Nephron (organoid): ENCODE measurements at regions not wholly inside any gene's neighbourhood (a gene's known extent, or its start where the extent isn't known, plus 50 kb on each side); places are given as distances from the start of the nearest gene placed in this dataset.
A peak's percentile ranks its signal among the peaks of the same experiment; 100 is the strongest.

Experiments used
- H3K27ac Mint-ChIP-seq, 3 experiments: 2 replicates each; pipeline ENCODE4 v1.8.0; 2020; ENCODE audit warnings: mixed read lengths in 3 of 3, mild to moderate bottlenecking in 2 of 3, moderate library complexity in 1 of 3
- H3K27me3 Mint-ChIP-seq: 2 replicates; pipeline ENCODE4 v1.8.0; 2021; ENCODE audit warnings: low read depth, mild to moderate bottlenecking, moderate library complexity, mixed read lengths
- H3K36me3 Mint-ChIP-seq: 2 replicates; pipeline ENCODE4 v1.8.0; 2020; ENCODE audit warnings: low read depth, mixed read lengths
- H3K4me1 Mint-ChIP-seq: 2 replicates; pipeline ENCODE4 v1.8.0; 2020; ENCODE audit warnings: mixed read lengths
- H3K4me3 Mint-ChIP-seq, 3 experiments: 2 replicates each; pipeline ENCODE4 v1.8.0; 2020; ENCODE audit warnings: mild to moderate bottlenecking in 3 of 3, mixed read lengths in 3 of 3, moderate library complexity in 2 of 3
- H3K9me3 Mint-ChIP-seq: 2 replicates; pipeline ENCODE4 v1.8.0; 2020; ENCODE audit warnings: mixed read lengths
- CTCF ChIP-seq, 3 experiments: fragments of 200-600 bp; sonication (generic); IDR thresholded peaks; one replicate each; pipeline ENCODE4 v1.5.0; 2021; ENCODE audit warnings: antibody characterized with exemption in 3 of 3; ENCODE audit not compliant: unreplicated experiment in 3 of 3

GRCh38 chr15:95323796-95324195 is 1006.7 kb upstream of the NR2F2 start:
- H3K27ac Mint-ChIP-seq = peak overlapping the region; percentile 94 to 97 (median 94)
- peak overlapping the region in 2 of 3 experiments; percentile 6 to 30 for H3K4me3 Mint-ChIP-seq
- no peak for TF ChIP-seq CTCF (IDR thresholded peaks at IDR 0.05; ENCODE audit: unreplicated experiment in 3 of 3)
- H3K27me3 Mint-ChIP-seq = peaks cover 6% of the 10 kb centered on the region
- peaks cover 5% of the 10 kb centered on the region for H3K36me3 Mint-ChIP-seq
- peaks cover 8% of the 10 kb centered on the region for H3K9me3 Mint-ChIP-seq
- H3K4me1 Mint-ChIP-seq = peaks cover 33% of the 10 kb centered on the region

GRCh38 chr15:95324656-95325055 is 1005.8 kb upstream of the NR2F2 start:
- peak overlapping the region; percentile 94 to 97 (median 94) for H3K27ac Mint-ChIP-seq
- peaks cover 33% of the 10 kb centered on the region for H3K4me1 Mint-ChIP-seq
- no peak for TF ChIP-seq CTCF (IDR thresholded peaks at IDR 0.05; ENCODE audit: unreplicated experiment in 3 of 3)
- H3K4me3 Mint-ChIP-seq = peak overlapping the region in 2 of 3 experiments; percentile 32 to 56
- H3K9me3 Mint-ChIP-seq = peaks cover 6% of the 10 kb centered on the region
- H3K27me3 Mint-ChIP-seq = peaks cover 6% of the 10 kb centered on the region
- peaks cover 3% of the 10 kb centered on the region for H3K36me3 Mint-ChIP-seq

- TF ChIP-seq CTCF (IDR thresholded peaks at IDR 0.05; ENCODE audit: unreplicated experiment in 3 of 3) = no peak
- no peaks in the 10 kb centered on the region for H3K36me3 Mint-ChIP-seq
- peaks cover 33% of the 10 kb centered on the region for H3K4me1 Mint-ChIP-seq
- peak overlapping the region; percentile 94 to 98 (median 97) for H3K27ac Mint-ChIP-seq
- peak overlapping the region; percentile 74 to 88 (median 87) for H3K4me3 Mint-ChIP-seq
- peaks cover 3% of the 10 kb centered on the region for H3K9me3 Mint-ChIP-seq
- peaks cover 6% of the 10 kb centered on the region for H3K27me3 Mint-ChIP-seq
Observed at GRCh38 chr15:95325763-95326404, 1004.6 kb upstream of the NR2F2 start.

- no peaks in the 10 kb centered on the region for H3K9me3 Mint-ChIP-seq
- no peaks in the 10 kb centered on the region for H3K36me3 Mint-ChIP-seq
- peaks cover 33% of the 10 kb centered on the region for H3K4me1 Mint-ChIP-seq
- peaks cover 6% of the 10 kb centered on the region for H3K27me3 Mint-ChIP-seq
- H3K27ac Mint-ChIP-seq = peak overlapping the region; percentile 94 to 98 (median 97)
- peak overlapping the region; percentile 74 to 92 (median 88) for H3K4me3 Mint-ChIP-seq
- TF ChIP-seq CTCF (IDR thresholded peaks at IDR 0.05; ENCODE audit: unreplicated experiment in 3 of 3) = no peak
Observed at GRCh38 chr15:95326431-95327182, 1003.9 kb upstream of the NR2F2 start.

- H3K4me1 Mint-ChIP-seq = peaks cover 33% of the 10 kb centered on the region
- H3K36me3 Mint-ChIP-seq = no peaks in the 10 kb centered on the region
- peak overlapping the region; percentile 85 to 97 (median 92) for H3K27ac Mint-ChIP-seq
- no peak for TF ChIP-seq CTCF (IDR thresholded peaks at IDR 0.05; ENCODE audit: unreplicated experiment in 3 of 3)
- H3K9me3 Mint-ChIP-seq = no peaks in the 10 kb centered on the region
- peak overlapping the region; percentile 74 to 92 (median 88) for H3K4me3 Mint-ChIP-seq
- peaks cover 6% of the 10 kb centered on the region for H3K27me3 Mint-ChIP-seq
Observed at GRCh38 chr15:95327183-95327525, 1003.3 kb upstream of the NR2F2 start.
